ENCODE measurements at regions not wholly inside any gene's neighbourhood (a gene's known extent, or its start where the extent isn't known, plus 50 kb on each side); places are given as distances from the start of the nearest gene placed in this dataset.

GRCh38 chr1:82830690-82831380 lies 1030.1 kb downstream of the ADGRL2 start:
- ATAC-seq (no peak), DNase-seq (no peak)
- TF ChIP-seq CTCF (IDR thresholded peaks at IDR 0.05 in 4 of 5, conservative IDR thresholded peaks at IDR 0.05 in 1 of 5) (no peak), POLR2A (IDR thresholded peaks at IDR 0.05) (no peak)
- Histone ChIP-seq H3K4me1 (no peaks in the 10 kb centered on the region), H3K27me3 (no peaks in the 10 kb centered on the region), H3K27ac (no peak overlapping the region), H3K36me3 (no peaks in the 10 kb centered on the region), H3K4me3 (no peak overlapping the region), H3K9me3 (no peaks in the 10 kb centered on the region)
- in situ Hi-C loops (cut with MboI; ENCODE audit: low sequenced_read_pairs in 4 of 4) (no loop called here), intact Hi-C loops (cut with DNase I; ENCODE audit: low total_unique reads) (no loop called here)

GRCh38 chr1:82829527-82829926 lies 1028.8 kb downstream of the ADGRL2 start:
- Histone ChIP-seq H3K27ac (no peak overlapping the region), H3K4me3 (no peak overlapping the region), H3K4me1 (no peaks in the 10 kb centered on the region), H3K36me3 (no peaks in the 10 kb centered on the region), H3K27me3 (no peaks in the 10 kb centered on the region), H3K9me3 (no peaks in the 10 kb centered on the region)
- ATAC-seq (no peak), DNase-seq (no peak)
- TF ChIP-seq CTCF (IDR thresholded peaks at IDR 0.05 in 4 of 5, conservative IDR thresholded peaks at IDR 0.05 in 1 of 5) (no peak), POLR2A (IDR thresholded peaks at IDR 0.05) (no peak)
- intact Hi-C loops (cut with DNase I; ENCODE audit: low total_unique reads) (no loop called here), in situ Hi-C loops (cut with MboI; ENCODE audit: low sequenced_read_pairs in 4 of 4) (no loop called here)

GRCh38 chr1:82823876-82824275 lies 1023.1 kb downstream of the ADGRL2 start:
- H3K4me3 ChIP-seq = no peak overlapping the region
- no peak for TF ChIP-seq POLR2A (IDR thresholded peaks at IDR 0.05)
- no peak for TF ChIP-seq CTCF (IDR thresholded peaks at IDR 0.05 in 4 of 5, conservative IDR thresholded peaks at IDR 0.05 in 1 of 5)
- H3K36me3 ChIP-seq = no peaks in the 10 kb centered on the region
- no peaks in the 10 kb centered on the region for H3K9me3 ChIP-seq
- ATAC-seq (no peak), DNase-seq (no peak)
- intact Hi-C loops (cut with DNase I; ENCODE audit: low total_unique reads) = no loop called here
- H3K4me1 ChIP-seq = no peaks in the 10 kb centered on the region
- no peaks in the 10 kb centered on the region for H3K27me3 ChIP-seq
- in situ Hi-C loops (cut with MboI; ENCODE audit: low sequenced_read_pairs in 4 of 4) = no loop called here
- H3K27ac ChIP-seq = no peak overlapping the region

GRCh38 chr1:82820816-82821215 lies 1020.1 kb downstream of the ADGRL2 start:
- TF ChIP-seq CTCF (IDR thresholded peaks at IDR 0.05 in 4 of 5, conservative IDR thresholded peaks at IDR 0.05 in 1 of 5) = no peak
- TF ChIP-seq POLR2A (IDR thresholded peaks at IDR 0.05) = no peak

GRCh38 chr1:82819234-82819633 lies 1018.5 kb downstream of the ADGRL2 start:
- H3K9me3 ChIP-seq = no peaks in the 10 kb centered on the region
- peak overlapping the region in 1 of 4 donors; percentile 8 for H3K4me3 ChIP-seq
- H3K36me3 ChIP-seq = no peaks in the 10 kb centered on the region
- TF ChIP-seq POLR2A (IDR thresholded peaks at IDR 0.05) (no peak), CTCF (IDR thresholded peaks at IDR 0.05 in 4 of 5, conservative IDR thresholded peaks at IDR 0.05 in 1 of 5) (no peak)
- no peaks in the 10 kb centered on the region for H3K27me3 ChIP-seq
- H3K4me1 ChIP-seq = no peaks in the 10 kb centered on the region
- intact Hi-C loops (cut with DNase I; ENCODE audit: low total_unique reads) (no loop called here), in situ Hi-C loops (cut with MboI; ENCODE audit: low sequenced_read_pairs in 4 of 4) (no loop called here)
- DNase-seq (no peak), ATAC-seq (no peak)
- no peak overlapping the region for H3K27ac ChIP-seq

More at GRCh38 chr1:82820816-82821215, 1020.1 kb downstream of the ADGRL2 start:
- H3K4me3 ChIP-seq = no peak overlapping the region
- intact Hi-C loops (cut with DNase I; ENCODE audit: low total_unique reads) = no loop called here
- no peak overlapping the region for H3K27ac ChIP-seq
- in situ Hi-C loops (cut with MboI; ENCODE audit: low sequenced_read_pairs in 4 of 4) = no loop called here
- H3K27me3 ChIP-seq = no peaks in the 10 kb centered on the region
- H3K9me3 ChIP-seq = no peaks in the 10 kb centered on the region
- no peaks in the 10 kb centered on the region for H3K36me3 ChIP-seq
- DNase-seq (no peak), ATAC-seq (no peak)
- no peaks in the 10 kb centered on the region for H3K4me1 ChIP-seq

All from gastrocnemius medialis (tissue), 4 donors.